GM12892 (cell line): ENCODE measurements at regions not wholly inside any gene's neighbourhood (a gene's known extent, or its start where the extent isn't known, plus 50 kb on each side); places are given as distances from the start of the nearest gene placed in this dataset.

Source experiments
- DNase-seq: peaks from one replicate; pipeline ENCODE4 v3.0.0; 2011; ENCODE audit not compliant: insufficient read length
- FAIRE-seq: peaks from 2 replicates; lab custom pipeline; 2011; peaks lifted over from hg19 to GRCh38; lab: Jason Lieb, UNC
- POLR2A ChIP-seq: IDR thresholded peaks from 2 replicates; pipeline ENCODE4 v1.6.1; 2011; ENCODE audit warnings: low read depth, low read length, control low read depth
- POLR2AphosphoS5 ChIP-seq: IDR thresholded peaks from 2 replicates; pipeline ENCODE4 v1.6.1; 2011; ENCODE audit warnings: low read depth, low read length, control low read depth
- TAF1 ChIP-seq: IDR thresholded peaks from 2 replicates; pipeline ENCODE4 v1.6.1; 2011; ENCODE audit warnings: low read depth, mild to moderate bottlenecking, control low read depth, low read length, borderline replicate concordance

DNA sequence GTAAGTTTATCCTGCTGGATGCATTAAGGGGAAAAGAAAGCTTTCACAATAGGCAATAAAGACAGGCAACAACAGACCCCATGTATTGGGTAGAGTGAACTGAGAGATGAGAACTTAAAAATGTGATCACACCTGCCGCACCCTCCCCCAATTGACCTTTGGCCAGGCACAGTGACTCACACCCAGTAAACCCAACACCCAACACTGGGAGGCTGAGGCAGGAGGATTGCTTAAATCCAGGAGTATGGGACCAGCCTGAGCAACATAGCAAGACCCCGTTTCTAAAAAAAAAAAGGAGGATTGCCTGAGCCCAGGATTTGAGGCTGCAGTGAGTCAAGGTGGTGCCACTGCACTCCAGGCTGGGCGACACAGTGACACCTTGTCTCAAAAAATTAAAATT is 86.9 kb downstream of the MPP7 start:
- FAIRE-seq (no peak), DNase-seq (no peak)
- TF ChIP-seq POLR2A: no peak
- TF ChIP-seq TAF1: no peak
- TF ChIP-seq POLR2AphosphoS5: no peak

GRCh38 chr10:28214219-28214618 is 88.6 kb downstream of the MPP7 start:
- FAIRE-seq: no peak
- DNase-seq: no peak
- no peak for TF ChIP-seq TAF1
- TF ChIP-seq POLR2AphosphoS5: no peak
- no peak for TF ChIP-seq POLR2A

DNA sequence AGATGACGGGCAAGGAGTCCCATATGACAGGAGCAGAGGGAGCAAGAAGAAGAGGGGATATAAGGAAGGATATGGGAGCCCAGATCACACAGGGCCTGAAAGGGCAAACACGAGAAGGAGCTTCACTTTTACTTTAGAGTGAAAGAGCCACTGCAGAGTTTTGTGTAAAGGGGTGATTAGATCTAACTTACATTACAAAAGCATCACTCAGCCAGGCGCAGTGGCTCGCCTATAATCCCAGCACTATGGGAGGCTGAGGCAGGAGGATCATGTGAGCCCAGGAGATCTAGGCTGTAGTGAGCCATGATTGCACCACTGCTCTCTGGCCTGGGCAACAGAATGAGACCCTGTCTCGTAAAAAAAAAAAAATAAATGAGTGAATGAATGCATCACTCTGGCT is 91.1 kb downstream of the MPP7 start:
- no peak for TF ChIP-seq POLR2A
- TF ChIP-seq POLR2AphosphoS5: no peak
- no peak for TF ChIP-seq TAF1
- DNase-seq (no peak), FAIRE-seq (no peak)

DNA sequence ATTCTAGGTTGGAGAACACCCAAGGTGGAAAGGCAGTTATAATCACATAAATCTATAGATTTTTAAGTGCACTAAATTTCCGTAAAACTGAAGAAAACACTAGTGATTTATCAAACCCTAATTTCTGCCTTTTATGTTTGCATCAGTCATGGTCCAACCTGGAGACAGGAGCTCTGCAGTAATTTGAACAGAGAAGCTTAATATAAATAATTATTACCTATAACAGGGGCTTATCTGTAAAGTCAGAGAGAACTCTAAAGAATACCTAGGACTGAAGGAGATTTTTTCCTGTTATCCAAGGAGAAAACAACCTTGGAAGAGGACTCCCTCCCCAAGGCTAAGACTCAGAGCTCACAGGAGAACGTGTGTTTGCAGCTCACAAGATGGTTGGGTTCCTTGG is 95.1 kb downstream of the MPP7 start:
- no peak for TF ChIP-seq POLR2AphosphoS5
- TF ChIP-seq TAF1: no peak
- no peak for TF ChIP-seq POLR2A
- no peak for FAIRE-seq

DNA sequence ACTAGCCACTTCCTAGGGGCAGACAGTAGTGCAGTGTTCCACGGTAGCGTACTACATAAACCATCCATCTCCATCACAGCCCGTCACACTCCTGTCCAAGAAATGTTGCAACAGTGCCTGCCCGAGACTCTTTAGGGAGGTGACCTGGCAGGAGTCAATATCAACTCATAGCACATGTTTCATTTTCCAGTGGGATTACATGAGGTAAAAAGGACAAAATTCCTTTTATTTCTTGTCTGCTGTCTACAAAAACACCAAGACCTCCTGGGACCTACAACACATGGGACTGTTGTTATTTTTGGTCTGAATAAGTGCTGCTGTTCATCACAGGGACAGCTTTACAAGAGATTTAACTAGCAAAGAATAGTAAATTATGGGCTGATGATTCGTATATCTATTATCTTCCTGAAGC is 99.9 kb downstream of the MPP7 start:
- TF ChIP-seq POLR2A (no peak), TAF1 (no peak), POLR2AphosphoS5 (no peak)
- DNase-seq (no peak), FAIRE-seq (no peak)

More for the DNA sequence above, 95.1 kb downstream of the MPP7 start:
- DNase-seq: no peak

- TF ChIP-seq POLR2A (no peak), TAF1 (no peak)
- DNase-seq: no peak
- no peak for FAIRE-seq
These were observed 101.2 kb downstream of the MPP7 start for GRCh38 chr10:28201410-28202400.

- DNase-seq (no peak), FAIRE-seq (no peak)
- TF ChIP-seq POLR2A (no peak), POLR2AphosphoS5 (no peak), TAF1 (no peak)
These were observed 102.1 kb downstream of the MPP7 start for GRCh38 chr10:28200775-28201174.

GRCh38 chr10:28199941-28200340 is 102.9 kb downstream of the MPP7 start:
- no peak for FAIRE-seq
- DNase-seq: no peak
- TF ChIP-seq TAF1: no peak
- TF ChIP-seq POLR2AphosphoS5: no peak

DNA sequence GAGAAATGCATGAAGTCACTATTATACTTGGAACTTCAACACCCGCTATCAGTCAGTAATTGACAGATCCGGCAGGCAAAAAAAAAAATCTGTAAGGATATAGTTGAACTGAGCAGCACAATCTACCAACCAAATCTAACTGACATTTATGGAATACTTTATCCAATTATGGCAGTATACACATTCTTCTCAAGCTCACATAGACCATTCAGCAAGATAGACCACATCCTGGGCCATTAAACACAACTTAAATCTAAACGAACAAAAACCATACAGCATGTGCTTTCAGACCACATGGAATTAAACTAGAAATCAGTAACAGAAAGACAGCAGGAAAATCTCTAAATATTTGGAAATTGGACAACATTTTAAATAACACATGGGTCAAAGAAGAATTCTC is 112.7 kb downstream of the MPP7 start:
- FAIRE-seq: no peak
- no peak for TF ChIP-seq POLR2A
- TF ChIP-seq TAF1: no peak
- TF ChIP-seq POLR2AphosphoS5: no peak
- DNase-seq: no peak

DNA sequence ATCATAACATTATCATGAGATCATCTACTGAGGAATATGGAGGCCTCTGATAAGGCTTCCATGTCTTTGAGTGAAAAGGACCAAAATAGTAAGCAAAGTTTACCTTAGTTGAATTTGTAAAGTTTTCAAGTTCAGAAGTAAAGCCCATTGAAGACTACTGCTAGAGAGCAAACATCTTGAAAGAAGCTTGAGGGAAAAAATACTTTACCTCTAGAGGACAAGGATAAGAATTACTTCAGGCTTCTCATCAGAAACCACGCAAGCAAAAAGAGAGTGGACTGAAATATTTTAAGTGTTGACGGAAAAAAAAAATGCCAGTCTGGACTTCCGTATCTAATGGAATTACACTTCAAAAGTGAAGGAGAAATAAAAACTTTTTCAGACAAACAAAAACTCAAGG is 114.3 kb downstream of the MPP7 start:
- FAIRE-seq (no peak), DNase-seq (no peak)
- no peak for TF ChIP-seq TAF1
- no peak for TF ChIP-seq POLR2A
- TF ChIP-seq POLR2AphosphoS5: no peak

DNA sequence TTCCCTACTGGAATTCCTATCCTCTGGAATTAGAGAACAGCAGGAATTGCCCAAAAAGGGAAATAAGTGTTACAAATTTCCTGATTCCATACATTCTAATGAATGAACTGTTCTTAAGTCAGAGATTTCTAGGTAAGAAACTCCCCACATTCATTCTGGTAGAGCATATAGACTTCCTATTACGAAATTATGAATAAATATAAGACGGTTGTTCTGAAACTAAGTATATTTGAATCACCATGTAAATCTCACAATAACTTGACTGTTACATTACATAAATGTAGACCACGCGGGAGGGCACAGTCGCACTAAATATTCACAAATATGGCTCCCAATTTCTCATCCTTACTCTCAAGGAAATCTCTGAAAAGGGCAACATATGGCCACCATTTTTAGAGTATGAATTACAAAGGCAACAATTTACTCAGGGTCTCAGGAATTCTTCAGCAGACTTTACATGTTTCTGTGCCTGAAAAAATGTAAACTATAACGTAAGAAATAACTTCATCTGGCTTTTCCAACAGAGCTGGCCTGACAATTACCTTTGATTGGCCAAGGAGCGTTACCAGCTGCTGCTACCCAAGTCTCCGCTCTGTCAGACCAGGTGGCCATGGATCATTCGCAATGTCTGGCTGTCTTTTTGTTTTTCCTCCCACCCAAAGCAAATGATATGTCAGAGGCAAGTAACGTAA is 115.8 kb downstream of the MPP7 start:
- TF ChIP-seq POLR2A: no peak
- no peak for TF ChIP-seq POLR2AphosphoS5
- TF ChIP-seq TAF1: no peak
- FAIRE-seq: no peak
- DNase-seq: no peak

DNA sequence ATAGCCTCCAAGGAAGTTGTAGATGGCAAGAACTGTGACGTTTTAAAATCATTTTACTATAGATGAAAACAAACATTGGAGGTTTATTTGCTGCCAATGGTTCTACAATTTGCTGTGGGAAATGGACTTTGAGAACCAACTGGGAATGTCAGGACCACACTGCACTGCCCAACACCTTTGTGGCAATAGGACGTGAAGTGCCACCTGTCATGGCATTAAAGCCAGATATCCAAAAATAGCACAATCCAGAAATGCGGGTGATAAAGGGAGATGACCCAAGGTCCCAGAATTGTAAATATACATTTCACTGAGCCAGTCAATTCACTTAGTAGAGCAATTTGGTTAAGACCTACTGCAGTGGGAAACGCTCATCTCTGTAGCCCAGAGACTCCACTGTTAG is 116.4 kb downstream of the MPP7 start:
- no peak for DNase-seq
- no peak for FAIRE-seq
- TF ChIP-seq POLR2AphosphoS5: no peak
- no peak for TF ChIP-seq POLR2A
- no peak for TF ChIP-seq TAF1
